ENCODE measurements at regions not wholly inside any gene's neighbourhood (a gene's known extent, or its start where the extent isn't known, plus 50 kb on each side); places are given as distances from the start of the nearest gene placed in this dataset.

DNA sequence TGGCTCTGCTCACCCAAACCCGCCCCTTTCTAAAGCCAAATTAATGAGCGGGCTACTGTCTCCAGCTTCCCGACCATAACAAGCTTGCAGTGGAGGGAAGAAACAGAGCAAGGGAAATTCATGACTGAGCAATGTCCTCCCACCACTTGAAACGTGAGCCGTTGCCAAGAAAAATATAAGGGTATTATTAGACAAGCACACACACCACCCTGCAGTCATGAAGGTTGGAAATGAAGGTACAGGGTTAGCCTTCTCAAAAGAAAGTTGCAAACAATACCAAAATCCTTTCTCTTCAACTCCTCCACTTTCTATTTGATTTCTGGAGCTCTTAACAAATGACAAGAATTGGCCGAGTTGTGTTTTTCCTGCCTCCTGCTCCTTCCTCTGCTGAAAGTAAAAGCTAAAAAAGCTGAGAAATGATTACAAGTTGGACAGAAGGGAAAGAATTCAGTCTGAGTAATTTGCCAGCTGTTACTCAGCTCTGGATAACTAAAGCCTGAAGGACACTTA, 151.1 kb upstream of the B3GAT2 start:
- DNase-seq (ENCODE audit: low spot score): no peak
- Mint-ChIP-seq H3K4me3 (ENCODE audit: unreplicated experiment) (no peak overlapping the region), H3K36me3 (ENCODE audit: low read depth, unreplicated experiment) (no peaks in the 10 kb centered on the region), H3K27me3 (ENCODE audit: unreplicated experiment) (no peaks in the 10 kb centered on the region), H3K27ac (ENCODE audit: unreplicated experiment) (no peak overlapping the region), H3K4me1 (ENCODE audit: unreplicated experiment) (no peaks in the 10 kb centered on the region), H3K9me3 (ENCODE audit: unreplicated experiment) (no peaks in the 10 kb centered on the region)
- TF ChIP-seq, protein P1, sequence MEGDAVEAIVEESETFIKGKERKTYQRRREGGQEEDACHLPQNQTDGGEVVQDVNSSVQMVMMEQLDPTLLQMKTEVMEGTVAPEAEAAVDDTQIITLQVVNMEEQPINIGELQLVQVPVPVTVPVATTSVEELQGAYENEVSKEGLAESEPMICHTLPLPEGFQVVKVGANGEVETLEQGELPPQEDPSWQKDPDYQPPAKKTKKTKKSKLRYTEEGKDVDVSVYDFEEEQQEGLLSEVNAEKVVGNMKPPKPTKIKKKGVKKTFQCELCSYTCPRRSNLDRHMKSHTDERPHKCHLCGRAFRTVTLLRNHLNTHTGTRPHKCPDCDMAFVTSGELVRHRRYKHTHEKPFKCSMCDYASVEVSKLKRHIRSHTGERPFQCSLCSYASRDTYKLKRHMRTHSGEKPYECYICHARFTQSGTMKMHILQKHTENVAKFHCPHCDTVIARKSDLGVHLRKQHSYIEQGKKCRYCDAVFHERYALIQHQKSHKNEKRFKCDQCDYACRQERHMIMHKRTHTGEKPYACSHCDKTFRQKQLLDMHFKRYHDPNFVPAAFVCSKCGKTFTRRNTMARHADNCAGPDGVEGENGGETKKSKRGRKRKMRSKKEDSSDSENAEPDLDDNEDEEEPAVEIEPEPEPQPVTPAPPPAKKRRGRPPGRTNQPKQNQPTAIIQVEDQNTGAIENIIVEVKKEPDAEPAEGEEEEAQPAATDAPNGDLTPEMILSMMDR (IDR thresholded peaks at IDR 0.05; ENCODE audit: unreplicated experiment): no peak

DNA sequence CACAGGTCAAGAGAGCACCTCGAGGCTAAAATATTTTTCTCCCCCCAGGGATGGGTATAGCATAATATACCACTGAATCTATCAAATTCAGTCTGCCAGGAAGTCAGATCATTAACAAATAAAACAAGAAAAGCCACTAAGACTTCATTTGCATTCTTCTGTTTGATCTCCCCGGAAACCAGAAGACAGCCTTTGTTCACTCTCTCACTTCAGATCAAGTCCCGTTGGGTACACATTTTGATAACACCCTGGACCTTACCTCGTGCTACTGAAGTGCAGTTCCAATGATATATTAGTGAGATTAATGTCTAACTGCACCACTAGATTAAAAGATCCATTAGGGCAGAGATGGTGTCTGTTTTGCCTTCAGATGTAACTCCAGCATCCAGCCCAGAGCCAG, 157.7 kb upstream of the B3GAT2 start:
- Mint-ChIP-seq H3K27me3 (ENCODE audit: unreplicated experiment) (no peaks in the 10 kb centered on the region), H3K4me1 (ENCODE audit: unreplicated experiment) (no peaks in the 10 kb centered on the region), H3K27ac (ENCODE audit: unreplicated experiment) (no peak overlapping the region), H3K36me3 (ENCODE audit: low read depth, unreplicated experiment) (no peaks in the 10 kb centered on the region), H3K4me3 (ENCODE audit: unreplicated experiment) (no peak overlapping the region), H3K9me3 (ENCODE audit: unreplicated experiment) (no peaks in the 10 kb centered on the region)
- no peak for DNase-seq (ENCODE audit: low spot score)
- TF ChIP-seq, protein P1 (IDR thresholded peaks at IDR 0.05; ENCODE audit: unreplicated experiment): no peak

DNA sequence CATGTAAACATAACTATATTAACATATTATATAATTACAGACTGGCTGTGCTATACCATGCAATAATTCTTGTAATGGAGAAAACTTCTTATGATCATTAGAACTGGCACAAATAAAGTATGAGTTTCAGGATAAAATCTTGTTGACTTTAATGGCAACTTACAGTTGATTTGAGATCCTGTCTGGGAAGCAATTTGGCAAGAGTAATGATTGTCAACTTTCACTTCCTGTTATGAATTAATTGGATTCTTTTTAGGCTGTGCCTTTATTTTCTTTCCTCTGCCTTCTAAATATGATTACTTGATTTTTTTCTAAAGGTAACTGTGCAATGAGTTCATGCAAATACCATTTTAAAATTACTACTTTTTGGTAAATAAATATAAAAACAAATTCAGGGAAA, 158.1 kb upstream of the B3GAT2 start:
- H3K27ac Mint-ChIP-seq (ENCODE audit: unreplicated experiment): no peak overlapping the region
- TF ChIP-seq, protein P1 (IDR thresholded peaks at IDR 0.05; ENCODE audit: unreplicated experiment): no peak
- no peaks in the 10 kb centered on the region for H3K9me3 Mint-ChIP-seq (ENCODE audit: unreplicated experiment)
- DNase-seq (ENCODE audit: low spot score): no peak
- no peaks in the 10 kb centered on the region for H3K4me1 Mint-ChIP-seq (ENCODE audit: unreplicated experiment)
- H3K36me3 Mint-ChIP-seq (ENCODE audit: low read depth, unreplicated experiment): no peaks in the 10 kb centered on the region
- H3K27me3 Mint-ChIP-seq (ENCODE audit: unreplicated experiment): no peaks in the 10 kb centered on the region
- no peak overlapping the region for H3K4me3 Mint-ChIP-seq (ENCODE audit: unreplicated experiment)

DNA sequence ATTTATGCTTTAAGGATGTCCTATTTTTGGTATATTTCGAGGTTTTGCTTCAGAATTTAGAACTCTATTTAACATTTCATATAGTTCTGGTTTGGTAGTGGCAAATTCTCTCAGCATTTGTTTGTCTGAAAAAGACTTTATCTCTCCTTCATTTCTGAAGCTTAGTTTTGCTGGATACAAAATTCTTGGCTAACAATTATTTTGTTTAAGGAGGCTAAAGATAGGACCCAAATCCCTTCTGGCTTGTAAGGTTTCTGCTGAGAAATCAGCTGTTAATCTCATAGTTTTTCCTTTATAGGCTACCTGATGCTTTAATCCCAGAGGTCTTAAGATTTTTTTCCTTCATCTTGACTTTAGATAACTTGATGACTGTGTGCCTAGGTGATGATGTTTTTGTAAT, 162.7 kb upstream of the B3GAT2 start:
- H3K36me3 Mint-ChIP-seq (ENCODE audit: low read depth, unreplicated experiment): no peaks in the 10 kb centered on the region
- H3K4me1 Mint-ChIP-seq (ENCODE audit: unreplicated experiment): no peaks in the 10 kb centered on the region
- H3K9me3 Mint-ChIP-seq (ENCODE audit: unreplicated experiment): no peaks in the 10 kb centered on the region
- no peaks in the 10 kb centered on the region for H3K27me3 Mint-ChIP-seq (ENCODE audit: unreplicated experiment)
- TF ChIP-seq, protein P1 (IDR thresholded peaks at IDR 0.05; ENCODE audit: unreplicated experiment): no peak
- no peak for DNase-seq (ENCODE audit: low spot score)
- H3K27ac Mint-ChIP-seq (ENCODE audit: unreplicated experiment): no peak overlapping the region
- H3K4me3 Mint-ChIP-seq (ENCODE audit: unreplicated experiment): no peak overlapping the region

DNA sequence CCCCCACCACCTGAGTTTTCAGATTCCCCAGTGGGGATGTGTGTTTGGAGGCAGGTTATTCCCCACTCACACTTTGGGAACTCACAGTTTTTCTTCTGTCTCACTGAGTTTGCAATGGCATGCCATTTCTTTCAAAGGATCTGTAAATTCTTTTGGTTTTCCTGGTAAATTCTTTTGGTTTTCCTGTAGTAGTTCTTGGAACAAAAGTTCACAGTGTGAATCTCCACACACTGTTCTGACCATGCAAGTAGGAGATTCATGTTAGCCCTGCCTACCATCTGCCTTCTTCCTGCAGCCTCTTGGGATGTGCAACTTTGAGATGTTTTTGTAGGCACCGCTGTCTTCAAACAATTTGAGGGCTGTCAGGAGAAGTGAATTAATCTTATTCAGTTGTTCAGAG, 165.6 kb upstream of the OGFRL1 start:
- H3K27ac Mint-ChIP-seq (ENCODE audit: unreplicated experiment): no peak overlapping the region
- H3K27me3 Mint-ChIP-seq (ENCODE audit: unreplicated experiment): no peaks in the 10 kb centered on the region
- H3K9me3 Mint-ChIP-seq (ENCODE audit: unreplicated experiment): no peaks in the 10 kb centered on the region
- no peaks in the 10 kb centered on the region for H3K36me3 Mint-ChIP-seq (ENCODE audit: low read depth, unreplicated experiment)
- no peaks in the 10 kb centered on the region for H3K4me1 Mint-ChIP-seq (ENCODE audit: unreplicated experiment)
- TF ChIP-seq, protein P1 (IDR thresholded peaks at IDR 0.05; ENCODE audit: unreplicated experiment): no peak
- no peak for DNase-seq (ENCODE audit: low spot score)
- no peak overlapping the region for H3K4me3 Mint-ChIP-seq (ENCODE audit: unreplicated experiment)
